ENCODE measurements at regions not wholly inside any gene's neighbourhood (a gene's known extent, or its start where the extent isn't known, plus 50 kb on each side); places are given as distances from the start of the nearest gene placed in this dataset.

DNA sequence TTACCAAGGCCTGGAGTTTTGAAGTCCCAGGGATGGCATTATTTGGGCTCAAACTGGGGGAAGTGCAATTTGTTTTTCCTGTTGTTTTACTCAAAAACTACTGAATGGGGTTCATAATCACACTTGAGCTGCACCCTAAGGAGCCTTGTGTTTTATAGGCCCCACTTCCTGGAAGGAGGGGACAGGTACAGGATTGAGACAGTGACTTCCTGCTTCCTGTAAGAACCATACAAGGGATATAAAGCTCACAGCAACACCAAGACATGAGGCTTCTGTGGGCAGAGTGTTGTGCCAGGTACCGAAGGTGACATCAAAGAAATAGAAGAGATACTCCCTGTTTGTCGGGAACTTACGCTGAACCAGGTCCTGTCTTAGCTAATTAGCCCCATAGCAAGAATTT, 70.4 kb upstream of the SKOR2 start:
- Histone ChIP-seq H3K4me2 (ENCODE audit: low read length) (no peak overlapping the region), H3K4me3 (ENCODE audit: low read length) (no peak overlapping the region), H3K4me1 (ENCODE audit: control insufficient read depth, low read length) (no peaks in the 10 kb centered on the region), H3K9me3 (ENCODE audit: control insufficient read depth, insufficient read depth, low read length) (no peaks in the 10 kb centered on the region), H3K27me3 (ENCODE audit: control insufficient read depth, low read length) (0 out of 2 replicates have a peak, but pooled peaks cover 5% of the 10 kb centered on the region), H3K9me2 (replicated peaks; ENCODE audit: control insufficient read depth, low read length) (no peaks in the 10 kb centered on the region), H3K79me2 (ENCODE audit: control insufficient read depth, low read length) (no peaks in the 10 kb centered on the region), H3F3A (ENCODE audit: control insufficient read depth, insufficient read depth) (no peaks in the 10 kb centered on the region), H3K27ac (ENCODE audit: low read depth, low read length) (no peak overlapping the region), H3K36me3 (ENCODE audit: control insufficient read depth, low read length) (no peaks in the 10 kb centered on the region), H4K20me1 (ENCODE audit: control insufficient read depth, insufficient read depth, low read depth, low read length) (no peaks in the 10 kb centered on the region)
- no peak for TF ChIP-seq EZH2phosphoT487 (IDR thresholded peaks at IDR 0.05; ENCODE audit: borderline replicate concordance, low read length)
- TF ChIP-seq, protein P1, sequence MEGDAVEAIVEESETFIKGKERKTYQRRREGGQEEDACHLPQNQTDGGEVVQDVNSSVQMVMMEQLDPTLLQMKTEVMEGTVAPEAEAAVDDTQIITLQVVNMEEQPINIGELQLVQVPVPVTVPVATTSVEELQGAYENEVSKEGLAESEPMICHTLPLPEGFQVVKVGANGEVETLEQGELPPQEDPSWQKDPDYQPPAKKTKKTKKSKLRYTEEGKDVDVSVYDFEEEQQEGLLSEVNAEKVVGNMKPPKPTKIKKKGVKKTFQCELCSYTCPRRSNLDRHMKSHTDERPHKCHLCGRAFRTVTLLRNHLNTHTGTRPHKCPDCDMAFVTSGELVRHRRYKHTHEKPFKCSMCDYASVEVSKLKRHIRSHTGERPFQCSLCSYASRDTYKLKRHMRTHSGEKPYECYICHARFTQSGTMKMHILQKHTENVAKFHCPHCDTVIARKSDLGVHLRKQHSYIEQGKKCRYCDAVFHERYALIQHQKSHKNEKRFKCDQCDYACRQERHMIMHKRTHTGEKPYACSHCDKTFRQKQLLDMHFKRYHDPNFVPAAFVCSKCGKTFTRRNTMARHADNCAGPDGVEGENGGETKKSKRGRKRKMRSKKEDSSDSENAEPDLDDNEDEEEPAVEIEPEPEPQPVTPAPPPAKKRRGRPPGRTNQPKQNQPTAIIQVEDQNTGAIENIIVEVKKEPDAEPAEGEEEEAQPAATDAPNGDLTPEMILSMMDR (IDR thresholded peaks at IDR 0.05; ENCODE audit: low read depth, low read length, poor library complexity, severe bottlenecking) = no peak

DNA sequence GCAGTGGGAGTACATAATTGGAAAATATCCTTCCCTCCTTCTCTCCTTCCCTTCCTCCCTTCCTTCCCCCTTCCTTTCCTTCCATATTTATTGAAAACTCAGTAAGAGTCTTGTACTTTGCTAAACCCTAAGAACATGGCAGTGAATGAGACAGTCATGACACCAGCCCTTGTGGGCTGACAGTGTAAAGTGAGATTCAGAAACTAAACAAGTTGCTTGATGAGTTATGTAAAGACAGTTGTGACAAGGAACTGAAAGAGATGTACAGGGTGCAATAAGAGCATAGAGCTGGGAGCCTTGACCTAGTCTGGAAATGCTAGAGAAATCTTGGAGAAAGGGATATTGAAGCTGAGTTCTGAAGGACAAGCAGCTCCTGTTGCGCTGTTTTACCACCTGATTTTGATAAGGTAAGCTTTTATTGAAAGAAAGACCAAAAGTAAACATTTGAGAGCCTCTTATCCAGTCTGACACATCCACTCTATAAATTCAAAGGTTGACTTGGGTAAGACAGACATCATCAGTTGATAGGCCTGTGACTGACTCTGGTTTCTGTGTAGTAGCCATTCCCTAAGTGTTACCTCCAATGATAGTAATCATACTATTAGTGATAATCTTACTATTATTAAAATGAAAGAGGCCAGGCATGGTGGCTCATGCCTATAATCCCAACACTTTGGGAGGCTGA, 66.5 kb upstream of the SKOR2 start:
- peaks cover 3% of the 10 kb centered on the region; the same call in 1 of the 2 replicates for H3K27me3 ChIP-seq (ENCODE audit: control insufficient read depth, low read length)
- TF ChIP-seq, protein P1 (IDR thresholded peaks at IDR 0.05; ENCODE audit: low read depth, low read length, poor library complexity, severe bottlenecking) = no peak
- no peak for TF ChIP-seq EZH2phosphoT487 (IDR thresholded peaks at IDR 0.05; ENCODE audit: borderline replicate concordance, low read length)
- H3F3A ChIP-seq (ENCODE audit: control insufficient read depth, insufficient read depth) = no peaks in the 10 kb centered on the region
- H3K4me3 ChIP-seq (ENCODE audit: low read length) = no peak overlapping the region
- H3K9me2 ChIP-seq (replicated peaks; ENCODE audit: control insufficient read depth, low read length) = no peaks in the 10 kb centered on the region
- H3K27ac ChIP-seq (ENCODE audit: low read depth, low read length) = no peak overlapping the region
- H3K9me3 ChIP-seq (ENCODE audit: control insufficient read depth, insufficient read depth, low read length) = no peaks in the 10 kb centered on the region
- no peak overlapping the region for H3K4me2 ChIP-seq (ENCODE audit: low read length)
- H3K4me1 ChIP-seq (ENCODE audit: control insufficient read depth, low read length) = no peaks in the 10 kb centered on the region
- H3K36me3 ChIP-seq (ENCODE audit: control insufficient read depth, low read length) = no peaks in the 10 kb centered on the region
- no peaks in the 10 kb centered on the region for H4K20me1 ChIP-seq (ENCODE audit: control insufficient read depth, insufficient read depth, low read depth, low read length)
- H3K79me2 ChIP-seq (ENCODE audit: control insufficient read depth, low read length) = no peaks in the 10 kb centered on the region

DNA sequence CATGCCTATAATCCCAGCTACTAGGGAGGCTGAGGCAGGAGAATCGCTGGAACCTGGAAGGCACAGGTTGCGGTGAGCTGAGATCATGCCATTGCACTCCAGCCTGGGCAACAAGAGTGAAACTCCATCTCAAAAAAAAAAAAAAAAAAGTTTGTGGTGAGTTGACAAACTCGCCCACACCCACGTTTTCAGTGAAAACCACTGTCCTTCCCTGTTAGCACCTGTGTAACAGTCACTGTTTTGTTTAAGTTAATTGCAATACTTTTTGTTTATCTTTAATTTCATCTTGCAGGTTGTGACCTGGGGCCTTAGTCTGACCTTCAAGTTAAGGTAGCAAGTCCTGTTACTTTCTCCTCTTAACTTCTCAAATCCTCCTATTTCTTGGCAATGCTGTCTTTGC, 65.5 kb upstream of the SKOR2 start:
- no peaks in the 10 kb centered on the region for H3K4me1 ChIP-seq (ENCODE audit: control insufficient read depth, low read length)
- H3K9me2 ChIP-seq (replicated peaks; ENCODE audit: control insufficient read depth, low read length) = no peaks in the 10 kb centered on the region
- no peaks in the 10 kb centered on the region for H4K20me1 ChIP-seq (ENCODE audit: control insufficient read depth, insufficient read depth, low read depth, low read length)
- TF ChIP-seq, protein P1 (IDR thresholded peaks at IDR 0.05; ENCODE audit: low read depth, low read length, poor library complexity, severe bottlenecking) = no peak
- no peak for TF ChIP-seq EZH2phosphoT487 (IDR thresholded peaks at IDR 0.05; ENCODE audit: borderline replicate concordance, low read length)
- no peaks in the 10 kb centered on the region for H3K9me3 ChIP-seq (ENCODE audit: control insufficient read depth, insufficient read depth, low read length)
- no peaks in the 10 kb centered on the region for H3K36me3 ChIP-seq (ENCODE audit: control insufficient read depth, low read length)
- no peak overlapping the region for H3K4me3 ChIP-seq (ENCODE audit: low read length)
- H3K79me2 ChIP-seq (ENCODE audit: control insufficient read depth, low read length) = no peaks in the 10 kb centered on the region
- H3K4me2 ChIP-seq (ENCODE audit: low read length) = no peak overlapping the region
- no peaks in the 10 kb centered on the region for H3F3A ChIP-seq (ENCODE audit: control insufficient read depth, insufficient read depth)
- no peak overlapping the region for H3K27ac ChIP-seq (ENCODE audit: low read depth, low read length)
- H3K27me3 ChIP-seq (ENCODE audit: control insufficient read depth, low read length) = peaks cover 4% of the 10 kb centered on the region; the same call in 1 of the 2 replicates

Measured in DOHH2 (cell line).